SK-N-MC (cell line): ENCODE measurements at regions not wholly inside any gene's neighbourhood (a gene's known extent, or its start where the extent isn't known, plus 50 kb on each side); places are given as distances from the start of the nearest gene placed in this dataset.

ENCODE experiments used
- EZH2 ChIP-seq: fragments of 200-600 bp; sonication (generic); IDR thresholded peaks from one replicate; pipeline ENCODE4 v1.6.1; 2017; ENCODE audit warnings: antibody characterized with exemption
- FOXP2 ChIP-seq: optimal IDR thresholded peaks from 2 replicates; pipeline ENCODE3; 2011; ENCODE audit warnings: mild to moderate bottlenecking, moderate library complexity; ENCODE audit not compliant: insufficient read depth; ENCODE audit errors: extremely low read length, control extremely low read depth
- POLR2AphosphoS5 ChIP-seq: IDR thresholded peaks from 2 replicates; pipeline ENCODE4 v1.6.1; 2012; ENCODE audit warnings: mild to moderate bottlenecking, low read depth, low read length, borderline replicate concordance

GRCh38 chr10:35808344-35808743 lies 166.2 kb upstream of the FZD8 start:
- TF ChIP-seq EZH2 (no peak), POLR2AphosphoS5 (no peak), FOXP2 (no peak)
